ENCODE measurements at regions not wholly inside any gene's neighbourhood (a gene's known extent, or its start where the extent isn't known, plus 50 kb on each side); places are given as distances from the start of the nearest gene placed in this dataset.

DNA sequence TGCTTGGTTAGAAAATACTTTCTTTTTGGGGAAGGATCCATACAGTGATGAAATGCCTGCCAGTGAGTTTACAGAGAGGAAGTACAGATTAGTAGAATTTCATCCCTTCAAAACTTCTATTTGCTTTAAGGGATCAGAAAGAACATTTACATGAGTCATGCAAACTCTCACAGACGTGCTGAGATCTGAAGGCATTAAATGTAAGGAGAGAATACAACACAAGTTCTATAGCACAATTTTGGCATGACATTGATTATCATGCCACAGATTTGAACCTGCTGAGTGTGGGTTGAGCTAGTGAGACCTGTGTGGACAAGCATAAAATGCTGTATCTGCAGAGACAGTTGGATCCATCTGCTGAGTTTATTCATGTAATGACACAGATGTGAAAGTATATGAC, 613.6 kb upstream of the SEMA6A start:
- H3K79me2 ChIP-seq (ENCODE audit: insufficient read depth, low read length) = no peaks in the 10 kb centered on the region
- TF ChIP-seq, protein P1, sequence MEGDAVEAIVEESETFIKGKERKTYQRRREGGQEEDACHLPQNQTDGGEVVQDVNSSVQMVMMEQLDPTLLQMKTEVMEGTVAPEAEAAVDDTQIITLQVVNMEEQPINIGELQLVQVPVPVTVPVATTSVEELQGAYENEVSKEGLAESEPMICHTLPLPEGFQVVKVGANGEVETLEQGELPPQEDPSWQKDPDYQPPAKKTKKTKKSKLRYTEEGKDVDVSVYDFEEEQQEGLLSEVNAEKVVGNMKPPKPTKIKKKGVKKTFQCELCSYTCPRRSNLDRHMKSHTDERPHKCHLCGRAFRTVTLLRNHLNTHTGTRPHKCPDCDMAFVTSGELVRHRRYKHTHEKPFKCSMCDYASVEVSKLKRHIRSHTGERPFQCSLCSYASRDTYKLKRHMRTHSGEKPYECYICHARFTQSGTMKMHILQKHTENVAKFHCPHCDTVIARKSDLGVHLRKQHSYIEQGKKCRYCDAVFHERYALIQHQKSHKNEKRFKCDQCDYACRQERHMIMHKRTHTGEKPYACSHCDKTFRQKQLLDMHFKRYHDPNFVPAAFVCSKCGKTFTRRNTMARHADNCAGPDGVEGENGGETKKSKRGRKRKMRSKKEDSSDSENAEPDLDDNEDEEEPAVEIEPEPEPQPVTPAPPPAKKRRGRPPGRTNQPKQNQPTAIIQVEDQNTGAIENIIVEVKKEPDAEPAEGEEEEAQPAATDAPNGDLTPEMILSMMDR (conservative IDR thresholded peaks at IDR 0.05) = no peak
- no peak overlapping the region for H3K56ac ChIP-seq (ENCODE audit: insufficient read length, low read depth, low read length)
- H3K4me2 ChIP-seq (ENCODE audit: insufficient read depth, insufficient read length, low read length) = no peak overlapping the region
- no peak overlapping the region for H2BK20ac ChIP-seq (ENCODE audit: low read depth, low read length, poor library complexity, severe bottlenecking)
- no peaks in the 10 kb centered on the region for H3K27me3 Mint-ChIP-seq (ENCODE audit: low read depth)
- H3K14ac ChIP-seq (ENCODE audit: insufficient read depth, low read length) = no peak overlapping the region
- H3K79me1 ChIP-seq (ENCODE audit: insufficient read depth, low read depth, low read length, poor library complexity, severe bottlenecking) = no peaks in the 10 kb centered on the region
- H3T11ph ChIP-seq (ENCODE audit: low read length) = no peak overlapping the region
- H3K27ac Mint-ChIP-seq = no peak overlapping the region
- H4K5ac ChIP-seq (ENCODE audit: insufficient read length, low read depth, low read length) = no peak overlapping the region
- H3K27me3 ChIP-seq (ENCODE audit: insufficient read depth, low read length) = no peaks in the 10 kb centered on the region
- H2BK12ac ChIP-seq (ENCODE audit: insufficient read length, low read depth, low read length) = no peak overlapping the region
- H4K20me1 ChIP-seq (ENCODE audit: control insufficient read depth, insufficient read depth, insufficient read length) = no peaks in the 10 kb centered on the region
- no peak overlapping the region for H3K27ac ChIP-seq (ENCODE audit: insufficient read length, low read depth, low read length)
- no peak overlapping the region for H2BK15ac ChIP-seq (ENCODE audit: low read depth, low read length)
- H3K4me1 Mint-ChIP-seq = peaks cover 11 to 12% of the 10 kb centered on the region in 2 experiments
- H3K9ac ChIP-seq (ENCODE audit: extremely low read depth, insufficient read length, low read length) = no peak overlapping the region
- no peak overlapping the region for H2BK5ac ChIP-seq (ENCODE audit: insufficient read length, low read length)
- H3K9me3 ChIP-seq (ENCODE audit: control insufficient read depth, low read depth, low read length) = no peaks in the 10 kb centered on the region
- H3K18ac ChIP-seq (ENCODE audit: insufficient read length, low read depth, low read length) = no peak overlapping the region
- H2AFZ ChIP-seq (ENCODE audit: low read length) = no peak overlapping the region
- H3K4me3 Mint-ChIP-seq = no peak overlapping the region
- H2AK5ac ChIP-seq (ENCODE audit: insufficient read length, low read length) = no peak overlapping the region
- H4K8ac ChIP-seq (replicated peaks; ENCODE audit: insufficient read length, low read depth, low read length) = no peak overlapping the region
- H3K9me3 Mint-ChIP-seq = no peaks in the 10 kb centered on the region
- H3K4me1 ChIP-seq (ENCODE audit: insufficient read depth, low read length) = peaks cover 3% of the 10 kb centered on the region; the same call in 1 of the 2 replicates
- no peak overlapping the region for H2BK120ac ChIP-seq (ENCODE audit: low read depth, low read length, poor library complexity, severe bottlenecking)
- WGBS (ENCODE audit: extremely low coverage, insufficient read length, low lambda C conversion rate) = no CpG with 5 or more reads among the region's 1 CpG
- H4K91ac ChIP-seq (ENCODE audit: insufficient read length, low read depth, low read length) = no peak overlapping the region
- no peak for DNase-seq
- no peaks in the 10 kb centered on the region for H3K23me2 ChIP-seq (ENCODE audit: insufficient read length, low read depth, low read length, poor library complexity, severe bottlenecking)
- no peak overlapping the region for H3K23ac ChIP-seq (ENCODE audit: insufficient read length, low read depth, low read length)
- no peak overlapping the region for H3K4ac ChIP-seq (ENCODE audit: low read depth, low read length)
- no peaks in the 10 kb centered on the region for H3K36me3 Mint-ChIP-seq (ENCODE audit: insufficient read depth in 1 of 3, low read depth in 3 of 3)
